ENCODE measurements at regions not wholly inside any gene's neighbourhood (a gene's known extent, or its start where the extent isn't known, plus 50 kb on each side); places are given as distances from the start of the nearest gene placed in this dataset.
A peak's percentile ranks its signal among the peaks of the same experiment; 100 is the strongest.

DNA sequence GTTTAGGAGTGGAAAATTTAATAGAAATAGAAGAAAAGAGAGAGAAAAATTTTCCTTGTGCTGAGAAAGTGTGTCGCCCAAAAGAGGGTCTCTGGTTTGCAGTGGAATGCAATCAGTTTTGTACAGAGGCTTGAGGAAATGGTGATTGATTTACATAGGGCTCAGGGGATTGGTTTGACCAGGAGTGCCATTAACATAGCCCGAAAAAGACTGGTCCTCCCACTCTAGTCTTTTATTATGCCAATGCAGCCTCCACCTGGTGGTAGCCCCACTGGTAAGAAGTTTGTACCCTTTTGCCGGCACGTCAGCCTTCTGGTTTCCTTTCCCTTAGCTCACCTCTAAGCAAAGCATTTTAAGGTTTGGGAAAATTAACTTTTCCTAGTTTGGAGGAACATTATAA lies 885.3 kb downstream of the XPNPEP1 start:
- no peak for TF ChIP-seq PAX5 (IDR thresholded peaks at IDR 0.05; ENCODE audit: insufficient read depth, low read length, severe bottlenecking)
- DNase-seq (ENCODE audit: insufficient read length, low spot score), result no peak
- no peak for FAIRE-seq

GRCh38 chr10:109030581-109031210 lies 892.6 kb downstream of the XPNPEP1 start:
- FAIRE-seq, result no peak

GRCh38 chr10:109029870-109030269 lies 893.4 kb downstream of the XPNPEP1 start:
- TF ChIP-seq SPI1 (IDR thresholded peaks at IDR 0.05; ENCODE audit: low read depth, low read length), result no peak
- DNase-seq (ENCODE audit: insufficient read length, low spot score) (no peak), FAIRE-seq (no peak)

More at GRCh38 chr10:109030581-109031210, 892.6 kb downstream of the XPNPEP1 start:
- DNase-seq (ENCODE audit: insufficient read length, low spot score), result no peak
- TF ChIP-seq POU2F2 (IDR thresholded peaks at IDR 0.05; ENCODE audit: low read depth, low read length) (no peak), SPI1 (IDR thresholded peaks at IDR 0.05; ENCODE audit: low read depth, low read length) (no peak), POLR2A (IDR thresholded peaks at IDR 0.05; ENCODE audit: low read depth, low read length) (no peak), TAF1 (IDR thresholded peaks at IDR 0.05; ENCODE audit: low read depth, low read length) (no peak), PAX5 (IDR thresholded peaks at IDR 0.05; ENCODE audit: insufficient read depth, low read length, severe bottlenecking) (no peak), POLR2AphosphoS5 (IDR thresholded peaks at IDR 0.05; ENCODE audit: low read depth, low read length) (no peak)

GRCh38 chr10:109027534-109028185 lies 895.7 kb downstream of the XPNPEP1 start:
- no peak for FAIRE-seq
- DNase-seq (ENCODE audit: insufficient read length, low spot score), result no peak
- no peak for TF ChIP-seq POLR2A (IDR thresholded peaks at IDR 0.05; ENCODE audit: low read depth, low read length)
- no peak for TF ChIP-seq PAX5 (IDR thresholded peaks at IDR 0.05; ENCODE audit: insufficient read depth, low read length, severe bottlenecking)
- TF ChIP-seq TAF1 (IDR thresholded peaks at IDR 0.05; ENCODE audit: low read depth, low read length), result no peak

GRCh38 chr10:109025172-109025571 lies 898.1 kb downstream of the XPNPEP1 start:
- DNase-seq (ENCODE audit: insufficient read length, low spot score) (no peak), FAIRE-seq (no peak)
- TF ChIP-seq POU2F2 (IDR thresholded peaks at IDR 0.05; ENCODE audit: low read depth, low read length) (no peak), POLR2A (IDR thresholded peaks at IDR 0.05; ENCODE audit: low read depth, low read length) (no peak), PAX5 (IDR thresholded peaks at IDR 0.05; ENCODE audit: insufficient read depth, low read length, severe bottlenecking) (no peak), SPI1 (IDR thresholded peaks at IDR 0.05; ENCODE audit: low read depth, low read length) (peak; percentile 46; the same call in 1 of the 2 replicates)

- TF ChIP-seq SPI1 (IDR thresholded peaks at IDR 0.05; ENCODE audit: low read depth, low read length) (no peak), PAX5 (IDR thresholded peaks at IDR 0.05; ENCODE audit: insufficient read depth, low read length, severe bottlenecking) (no peak), TAF1 (IDR thresholded peaks at IDR 0.05; ENCODE audit: low read depth, low read length) (no peak), POLR2A (IDR thresholded peaks at IDR 0.05; ENCODE audit: low read depth, low read length) (no peak), POLR2AphosphoS5 (IDR thresholded peaks at IDR 0.05; ENCODE audit: low read depth, low read length) (no peak), POU2F2 (IDR thresholded peaks at IDR 0.05; ENCODE audit: low read depth, low read length) (no peak)
- FAIRE-seq, result no peak
- DNase-seq (ENCODE audit: insufficient read length, low spot score), result no peak
These were observed 900.8 kb downstream of the XPNPEP1 start for GRCh38 chr10:109022417-109023049.

DNA sequence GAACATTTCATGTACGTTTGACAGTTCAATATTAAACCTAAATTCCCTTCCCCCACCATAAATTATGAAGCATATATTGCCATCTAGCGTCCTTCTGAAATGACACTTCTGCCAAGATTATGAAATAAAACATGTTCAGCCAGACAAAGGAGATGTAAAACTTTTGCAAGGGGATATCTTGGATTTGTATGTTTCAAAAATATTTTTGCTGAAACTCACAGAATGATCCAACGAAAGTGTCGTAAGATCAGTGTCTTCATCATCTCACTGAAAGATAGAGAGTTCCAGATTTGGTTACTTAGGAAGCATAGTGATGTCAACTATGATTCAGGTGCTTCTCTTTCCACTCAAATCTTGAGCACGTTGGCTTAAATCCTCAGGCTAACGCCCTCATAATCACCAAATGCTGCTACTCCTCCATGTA lies 904.3 kb downstream of the XPNPEP1 start:
- TF ChIP-seq POU2F2 (IDR thresholded peaks at IDR 0.05; ENCODE audit: low read depth, low read length), result no peak
- no peak for TF ChIP-seq PAX5 (IDR thresholded peaks at IDR 0.05; ENCODE audit: insufficient read depth, low read length, severe bottlenecking)
- no peak for TF ChIP-seq SPI1 (IDR thresholded peaks at IDR 0.05; ENCODE audit: low read depth, low read length)
- no peak for TF ChIP-seq POLR2AphosphoS5 (IDR thresholded peaks at IDR 0.05; ENCODE audit: low read depth, low read length)
- no peak for TF ChIP-seq POLR2A (IDR thresholded peaks at IDR 0.05; ENCODE audit: low read depth, low read length)
- no peak for TF ChIP-seq TAF1 (IDR thresholded peaks at IDR 0.05; ENCODE audit: low read depth, low read length)
- FAIRE-seq (no peak), DNase-seq (ENCODE audit: insufficient read length, low spot score) (no peak)

- DNase-seq (ENCODE audit: insufficient read length, low spot score) (no peak), FAIRE-seq (no peak)
- no peak for TF ChIP-seq POLR2AphosphoS5 (IDR thresholded peaks at IDR 0.05; ENCODE audit: low read depth, low read length)
- no peak for TF ChIP-seq PAX5 (IDR thresholded peaks at IDR 0.05; ENCODE audit: insufficient read depth, low read length, severe bottlenecking)
- TF ChIP-seq TAF1 (IDR thresholded peaks at IDR 0.05; ENCODE audit: low read depth, low read length), result no peak
- TF ChIP-seq SPI1 (IDR thresholded peaks at IDR 0.05; ENCODE audit: low read depth, low read length), result no peak
- TF ChIP-seq POU2F2 (IDR thresholded peaks at IDR 0.05; ENCODE audit: low read depth, low read length), result no peak
- TF ChIP-seq POLR2A (IDR thresholded peaks at IDR 0.05; ENCODE audit: low read depth, low read length), result no peak
These were observed 915.8 kb downstream of the XPNPEP1 start for GRCh38 chr10:109007514-109007913.

DNA sequence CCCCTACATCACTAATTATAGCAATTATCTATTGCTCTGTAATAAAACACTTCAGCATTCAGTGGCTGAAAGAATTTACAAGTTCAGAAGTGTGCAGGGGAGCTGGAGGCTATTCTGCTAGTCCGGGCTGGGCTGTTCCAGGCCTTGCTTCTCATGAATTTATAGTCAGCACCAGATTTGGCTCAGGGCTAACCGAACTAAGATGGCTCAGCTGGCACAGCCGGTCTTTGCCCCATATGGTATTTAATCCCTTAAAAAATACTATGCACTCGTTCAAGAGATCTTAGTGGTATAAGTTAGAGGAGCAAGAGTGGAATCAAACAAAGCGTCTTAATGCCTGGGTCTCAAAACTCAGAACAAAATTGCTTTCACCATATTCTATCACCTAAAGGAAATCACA lies 932.9 kb downstream of the XPNPEP1 start:
- no peak for TF ChIP-seq TAF1 (IDR thresholded peaks at IDR 0.05; ENCODE audit: low read depth, low read length)
- no peak for TF ChIP-seq SPI1 (IDR thresholded peaks at IDR 0.05; ENCODE audit: low read depth, low read length)
- no peak for TF ChIP-seq POU2F2 (IDR thresholded peaks at IDR 0.05; ENCODE audit: low read depth, low read length)
- no peak for FAIRE-seq

DNA sequence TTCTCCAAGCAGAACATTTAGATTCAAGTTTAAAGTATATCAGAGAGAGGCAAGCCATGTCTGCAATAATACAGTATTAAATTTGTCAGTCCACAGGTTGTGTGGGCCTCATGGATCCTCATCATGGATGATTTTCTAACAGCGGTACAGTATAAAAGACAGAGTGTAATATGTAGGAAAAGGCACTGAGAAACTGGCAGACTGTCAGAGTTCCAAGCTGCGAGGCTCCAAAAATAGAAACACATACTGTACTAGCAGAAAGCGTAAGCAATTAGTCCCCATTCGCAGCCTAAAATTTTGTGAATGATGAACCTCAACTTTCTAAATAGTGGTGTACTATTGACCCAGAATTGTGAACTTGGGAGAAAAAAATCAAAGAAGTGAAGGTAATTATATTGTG lies 933.3 kb downstream of the XPNPEP1 start:
- TF ChIP-seq POU2F2 (IDR thresholded peaks at IDR 0.05; ENCODE audit: low read depth, low read length) (no peak), POLR2AphosphoS5 (IDR thresholded peaks at IDR 0.05; ENCODE audit: low read depth, low read length) (no peak), SPI1 (IDR thresholded peaks at IDR 0.05; ENCODE audit: low read depth, low read length) (no peak), PAX5 (IDR thresholded peaks at IDR 0.05; ENCODE audit: insufficient read depth, low read length, severe bottlenecking) (no peak), TAF1 (IDR thresholded peaks at IDR 0.05; ENCODE audit: low read depth, low read length) (no peak), POLR2A (IDR thresholded peaks at IDR 0.05; ENCODE audit: low read depth, low read length) (no peak)
- FAIRE-seq (no peak), DNase-seq (ENCODE audit: insufficient read length, low spot score) (no peak)

More for the DNA sequence above, 932.9 kb downstream of the XPNPEP1 start:
- no peak for DNase-seq (ENCODE audit: insufficient read length, low spot score)
